Lower leg skin (tissue), 3 donors: ENCODE measurements at regions not wholly inside any gene's neighbourhood (a gene's known extent, or its start where the extent isn't known, plus 50 kb on each side); places are given as distances from the start of the nearest gene placed in this dataset.

Source experiments
- POLR2A ChIP-seq, 2 donors: fragments of 450-650 bp; IDR thresholded peaks; one replicate each; pipeline ENCODE4 v1.6.1; 2016 to 2017; ENCODE audit warnings: antibody characterized with exemption in 2 of 2, mild to moderate bottlenecking in 1 of 2, moderate library complexity in 1 of 2
- TF ChIP-seq, protein P1 (sequence below), 3 donors: fragments of 450-650 bp; IDR thresholded peaks; one replicate each; pipeline ENCODE4 v1.5.1; 2016; ENCODE audit warnings: antibody characterized with exemption in 3 of 3, mild to moderate bottlenecking in 3 of 3, moderate library complexity in 2 of 3

DNA sequence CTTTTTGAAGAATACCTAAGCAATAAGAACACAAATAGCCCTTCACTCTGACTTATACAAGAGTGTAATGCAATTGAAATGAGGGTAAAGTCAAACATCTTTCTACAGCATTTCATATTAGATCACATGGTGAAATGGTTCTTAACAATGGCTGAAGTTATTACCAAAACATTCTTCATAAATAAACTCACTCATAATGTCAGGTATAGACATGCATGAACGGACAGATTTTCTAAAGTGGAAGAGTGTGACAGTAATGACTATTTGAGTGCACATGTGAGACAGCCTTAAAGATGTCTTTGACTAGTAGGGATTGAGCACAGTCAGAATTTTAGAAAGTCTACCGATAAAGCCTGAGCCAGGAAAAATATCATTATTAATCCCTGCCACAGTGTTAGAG, 471.0 kb downstream of the ZPLD1 start:
- TF ChIP-seq, protein P1, sequence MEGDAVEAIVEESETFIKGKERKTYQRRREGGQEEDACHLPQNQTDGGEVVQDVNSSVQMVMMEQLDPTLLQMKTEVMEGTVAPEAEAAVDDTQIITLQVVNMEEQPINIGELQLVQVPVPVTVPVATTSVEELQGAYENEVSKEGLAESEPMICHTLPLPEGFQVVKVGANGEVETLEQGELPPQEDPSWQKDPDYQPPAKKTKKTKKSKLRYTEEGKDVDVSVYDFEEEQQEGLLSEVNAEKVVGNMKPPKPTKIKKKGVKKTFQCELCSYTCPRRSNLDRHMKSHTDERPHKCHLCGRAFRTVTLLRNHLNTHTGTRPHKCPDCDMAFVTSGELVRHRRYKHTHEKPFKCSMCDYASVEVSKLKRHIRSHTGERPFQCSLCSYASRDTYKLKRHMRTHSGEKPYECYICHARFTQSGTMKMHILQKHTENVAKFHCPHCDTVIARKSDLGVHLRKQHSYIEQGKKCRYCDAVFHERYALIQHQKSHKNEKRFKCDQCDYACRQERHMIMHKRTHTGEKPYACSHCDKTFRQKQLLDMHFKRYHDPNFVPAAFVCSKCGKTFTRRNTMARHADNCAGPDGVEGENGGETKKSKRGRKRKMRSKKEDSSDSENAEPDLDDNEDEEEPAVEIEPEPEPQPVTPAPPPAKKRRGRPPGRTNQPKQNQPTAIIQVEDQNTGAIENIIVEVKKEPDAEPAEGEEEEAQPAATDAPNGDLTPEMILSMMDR (IDR thresholded peaks at IDR 0.05) = no peak
- no peak for TF ChIP-seq POLR2A (IDR thresholded peaks at IDR 0.05)
